Thoracic aorta (tissue), 2 donors: ENCODE measurements at regions not wholly inside any gene's neighbourhood (a gene's known extent, or its start where the extent isn't known, plus 50 kb on each side); places are given as distances from the start of the nearest gene placed in this dataset.

Source experiments
- ATAC-seq: fragments of 150-250 bp; one replicate; pipeline ENCODE4 v1.8.0; 2017; ENCODE audit warnings: low read depth; ENCODE audit not compliant: insufficient number of reproducible peaks, low FRiP score
- DNase-seq: peaks from one replicate; pipeline ENCODE4 v3.0.0-alpha.2; 2020; ENCODE audit warnings: low spot score
- H3K27ac ChIP-seq, 2 donors: fragments of 200-600 bp; sonication (generic); 1 replicate in 1 of 2; 2 replicates in 1 of 2; pipeline ENCODE4 v1.5.1; 2016; ENCODE audit warnings: mild to moderate bottlenecking in 2 of 2, moderate library complexity in 2 of 2
- H3K27me3 ChIP-seq: fragments of 200-600 bp; sonication (generic); replicated peaks from 2 replicates; pipeline ENCODE4 v1.6.0; 2016; ENCODE audit warnings: mild to moderate bottlenecking; ENCODE audit not compliant: insufficient read depth
- H3K36me3 ChIP-seq: fragments of 200-600 bp; sonication (generic); one replicate; pipeline ENCODE4 v1.5.1; 2016
- H3K4me1 ChIP-seq, 2 donors: fragments of 200-600 bp; sonication (generic); 1 replicate in 1 of 2; 2 replicates in 1 of 2; pipeline versions ENCODE4 v1.5.1 to v1.6.0; 2016; ENCODE audit warnings: low read depth in 2 of 2, mild to moderate bottlenecking in 1 of 2; ENCODE audit not compliant: control insufficient read depth in 1 of 2
- H3K4me3 ChIP-seq: fragments of 200-600 bp; sonication (generic); 2 replicates; pipeline ENCODE4 v1.5.1; 2016; ENCODE audit warnings: mild to moderate bottlenecking
- H3K9me3 ChIP-seq: fragments of 200-600 bp; sonication (generic); 2 replicates; pipeline ENCODE4 v1.5.1; 2016
- TF ChIP-seq, protein P1 (sequence below): fragments of 200-600 bp; sonication (generic); IDR thresholded peaks from one replicate; pipeline ENCODE4 v1.5.1; 2019; ENCODE audit warnings: antibody characterized with exemption

DNA sequence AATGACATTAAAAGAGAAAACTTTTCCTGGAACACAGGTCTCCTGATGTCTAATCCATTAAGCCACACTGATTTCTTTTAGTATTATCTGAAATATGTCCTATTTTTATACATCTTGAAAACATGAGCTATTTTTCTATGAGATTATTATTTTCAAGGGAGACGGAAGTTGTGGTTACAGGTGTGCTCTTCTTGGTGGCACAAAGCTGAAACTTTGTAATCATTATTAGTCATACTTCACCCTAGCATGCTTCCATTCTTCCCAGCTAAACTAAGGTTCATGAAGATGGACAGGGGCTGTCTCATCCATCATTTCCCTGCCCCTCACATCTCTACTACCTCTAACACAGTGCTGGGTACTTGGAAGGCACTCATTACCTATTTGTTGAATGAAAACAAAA, 85.6 kb upstream of the POU1F1 start:
- Histone ChIP-seq H3K27me3 (no peaks in the 10 kb centered on the region), H3K27ac (no peak overlapping the region), H3K9me3 (no peaks in the 10 kb centered on the region), H3K4me3 (no peak overlapping the region), H3K4me1 (peaks cover 2 to 22% of the 10 kb centered on the region in 2 donors), H3K36me3 (no peaks in the 10 kb centered on the region)
- TF ChIP-seq, protein P1, sequence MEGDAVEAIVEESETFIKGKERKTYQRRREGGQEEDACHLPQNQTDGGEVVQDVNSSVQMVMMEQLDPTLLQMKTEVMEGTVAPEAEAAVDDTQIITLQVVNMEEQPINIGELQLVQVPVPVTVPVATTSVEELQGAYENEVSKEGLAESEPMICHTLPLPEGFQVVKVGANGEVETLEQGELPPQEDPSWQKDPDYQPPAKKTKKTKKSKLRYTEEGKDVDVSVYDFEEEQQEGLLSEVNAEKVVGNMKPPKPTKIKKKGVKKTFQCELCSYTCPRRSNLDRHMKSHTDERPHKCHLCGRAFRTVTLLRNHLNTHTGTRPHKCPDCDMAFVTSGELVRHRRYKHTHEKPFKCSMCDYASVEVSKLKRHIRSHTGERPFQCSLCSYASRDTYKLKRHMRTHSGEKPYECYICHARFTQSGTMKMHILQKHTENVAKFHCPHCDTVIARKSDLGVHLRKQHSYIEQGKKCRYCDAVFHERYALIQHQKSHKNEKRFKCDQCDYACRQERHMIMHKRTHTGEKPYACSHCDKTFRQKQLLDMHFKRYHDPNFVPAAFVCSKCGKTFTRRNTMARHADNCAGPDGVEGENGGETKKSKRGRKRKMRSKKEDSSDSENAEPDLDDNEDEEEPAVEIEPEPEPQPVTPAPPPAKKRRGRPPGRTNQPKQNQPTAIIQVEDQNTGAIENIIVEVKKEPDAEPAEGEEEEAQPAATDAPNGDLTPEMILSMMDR = no peak
- DNase-seq (no peak), ATAC-seq (no peak)

DNA sequence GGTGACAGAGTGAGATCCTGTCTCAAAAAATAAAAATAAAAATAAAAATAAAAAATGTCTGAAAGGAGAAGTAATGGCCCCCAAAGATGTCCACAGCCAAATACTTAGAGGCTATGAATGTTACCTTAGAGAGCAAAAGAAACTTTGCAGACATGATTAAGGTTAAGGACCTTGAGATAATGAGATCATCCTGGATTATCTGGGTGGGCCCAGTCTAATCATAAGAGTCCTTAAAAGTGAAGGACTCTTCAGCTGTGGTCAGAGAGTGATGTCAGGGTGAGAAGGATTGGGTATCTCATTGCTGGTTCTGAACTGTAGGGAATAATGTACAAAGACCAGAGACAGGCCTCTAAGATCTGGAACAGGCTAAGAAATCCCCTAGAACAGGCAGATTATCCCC, 84.9 kb upstream of the POU1F1 start:
- Histone ChIP-seq H3K9me3 (no peaks in the 10 kb centered on the region), H3K27ac (no peak overlapping the region), H3K36me3 (no peaks in the 10 kb centered on the region), H3K27me3 (no peaks in the 10 kb centered on the region), H3K4me3 (no peak overlapping the region), H3K4me1 (peaks cover 2 to 22% of the 10 kb centered on the region in 2 donors)
- DNase-seq (no peak), ATAC-seq (no peak)
- TF ChIP-seq, protein P1 = no peak

DNA sequence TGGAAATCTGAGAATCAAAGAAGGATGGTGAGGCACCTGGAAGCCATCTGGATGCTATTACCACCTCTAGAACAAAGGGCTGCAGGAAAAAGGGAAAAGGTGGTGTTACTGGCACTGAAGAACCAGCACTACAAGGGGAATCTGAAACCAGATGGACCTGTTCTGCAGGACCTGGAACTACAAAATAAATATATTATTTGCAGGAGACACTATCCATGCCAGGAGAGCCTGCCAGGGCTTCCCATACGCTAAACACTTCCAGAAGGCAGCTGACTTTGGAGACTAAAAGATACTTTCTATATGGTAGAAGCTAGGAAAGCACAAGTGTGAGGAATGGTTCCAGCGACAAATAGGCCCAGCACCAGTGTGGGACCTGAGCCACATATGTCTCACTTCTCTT, 83.4 kb upstream of the POU1F1 start:
- no peaks in the 10 kb centered on the region for H3K9me3 ChIP-seq
- no peaks in the 10 kb centered on the region for H3K36me3 ChIP-seq
- H3K4me1 ChIP-seq = peaks cover 2 to 22% of the 10 kb centered on the region in 2 donors
- no peak overlapping the region for H3K4me3 ChIP-seq
- H3K27ac ChIP-seq = no peak overlapping the region
- TF ChIP-seq, protein P1 = no peak
- DNase-seq (no peak), ATAC-seq (no peak)
- no peaks in the 10 kb centered on the region for H3K27me3 ChIP-seq

DNA sequence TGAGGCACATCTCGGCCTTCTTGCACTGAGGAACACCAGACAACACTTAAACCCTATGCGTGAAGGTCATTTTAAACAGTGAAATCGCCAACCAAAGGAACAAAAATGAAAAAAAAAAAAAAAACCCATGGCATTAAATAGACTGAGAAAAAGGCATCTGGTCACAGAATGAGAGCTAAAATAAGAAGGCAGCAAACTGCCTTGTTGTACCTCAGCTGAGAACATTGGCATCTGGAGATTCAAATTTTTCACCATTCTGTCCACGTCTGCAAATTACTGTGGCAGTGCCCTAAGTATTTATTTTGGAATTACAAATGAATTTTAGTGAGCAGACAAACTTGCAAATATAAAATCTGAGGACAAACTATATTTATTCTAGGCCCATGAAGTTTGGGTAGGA, 82.6 kb upstream of the POU1F1 start:
- TF ChIP-seq, protein P1 = no peak
- DNase-seq (no peak), ATAC-seq (no peak)
- H3K27me3 ChIP-seq = no peaks in the 10 kb centered on the region
- H3K4me3 ChIP-seq = no peak overlapping the region
- H3K36me3 ChIP-seq = no peaks in the 10 kb centered on the region
- no peak overlapping the region for H3K27ac ChIP-seq
- H3K4me1 ChIP-seq = peaks cover 2 to 22% of the 10 kb centered on the region in 2 donors
- no peaks in the 10 kb centered on the region for H3K9me3 ChIP-seq

DNA sequence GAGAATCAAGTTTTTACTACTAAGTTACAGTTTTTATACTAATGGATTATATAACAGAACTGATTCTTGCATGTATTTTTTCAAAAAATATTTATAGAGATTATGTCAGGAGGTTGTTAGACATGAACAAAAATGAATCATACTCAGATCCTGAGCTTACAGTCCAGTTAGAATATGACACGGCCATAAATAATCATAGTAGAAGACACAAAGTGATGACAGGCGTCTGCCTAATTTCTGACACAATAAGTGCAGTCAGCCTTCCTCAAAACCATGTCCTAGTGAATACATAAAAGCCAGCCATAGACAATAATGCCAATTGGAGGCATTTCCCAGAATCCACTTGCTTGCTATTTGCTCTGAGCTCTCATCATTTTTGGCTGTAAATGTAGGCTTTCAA, 81.7 kb upstream of the POU1F1 start:
- DNase-seq = no peak
- Histone ChIP-seq H3K36me3 (no peaks in the 10 kb centered on the region), H3K4me1 (peaks cover 2 to 22% of the 10 kb centered on the region in 2 donors), H3K4me3 (no peak overlapping the region), H3K27me3 (no peaks in the 10 kb centered on the region), H3K9me3 (no peaks in the 10 kb centered on the region), H3K27ac (no peak overlapping the region)
- no peak for ATAC-seq
- TF ChIP-seq, protein P1 = no peak
